GM12878 (cell line): ENCODE measurements at regions not wholly inside any gene's neighbourhood (a gene's known extent, or its start where the extent isn't known, plus 50 kb on each side); places are given as distances from the start of the nearest gene placed in this dataset.

Source experiments
- ATAC-seq: fragments of 200-7000 bp; cut with Tn5 transposase; 3 replicates; pipeline ENCODE4 v1.9.1; 2020; ENCODE audit warnings: mild to moderate bottlenecking, moderate library complexity
- BruUV-seq: library from RNA; stranded (reverse); fragments of 400-500 nt; replicated peaks from 2 replicates; lab custom pipeline; 2021; lab: Mats Ljungman, UMichigan
- CTCF ChIA-PET: fragments of 300-600 bp; sonication (Branson Sonifier 250); formaldehyde crosslinking; extraction: SDS; loops from one replicate; lab custom pipeline; 2021; ENCODE audit warnings: inconsistent platforms; lab: Yijun Ruan, JAX
- POLR2A ChIA-PET: fragments of 350-600 bp; formaldehyde crosslinking; extraction: SDS; loops from one replicate; lab custom pipeline; 2021; ENCODE audit warnings: inconsistent platforms; lab: Charles Lee
- RAD21 ChIA-PET: fragments of 300-600 bp; sonication (Branson Sonifier 250); formaldehyde crosslinking; loops from one replicate; lab custom pipeline; 2023; ENCODE audit warnings: antibody characterized with exemption; ENCODE audit not compliant: unreplicated experiment; lab: Charles Lee
- SMC1A ChIA-PET: fragments of 300-600 bp; sonication (Branson Sonifier 250); formaldehyde crosslinking; loops from one replicate; lab custom pipeline; 2023; ENCODE audit not compliant: unreplicated experiment, uncharacterized antibody; lab: Charles Lee
- DNase-seq: peaks from one replicate; pipeline ENCODE4 v3.0.0-alpha.2; 2011; ENCODE audit warnings: low read depth, low spot score
- FAIRE-seq: peaks from 3 replicates; lab custom pipeline; 2011; peaks lifted over from hg19 to GRCh38; lab: Jason Lieb, UNC
- H2AFZ ChIP-seq: 2 replicates; pipeline ENCODE4 v1.6.0; 2011; ENCODE audit warnings: low read depth, low read length, control low read depth; ENCODE audit not compliant: control insufficient read depth
- H3K27ac ChIP-seq: 2 replicates; pipeline ENCODE4 v1.5.1; 2011; ENCODE audit warnings: control low read depth; ENCODE audit not compliant: control insufficient read depth, insufficient read depth
- H3K27me3 ChIP-seq, 2 experiments: replicated peaks in 1 of 2; 2 replicates each; pipeline versions ENCODE4 v1.6.0 to v1.6.1; 2011; ENCODE audit warnings: low read length in 1 of 2; ENCODE audit not compliant: control insufficient read depth in 2 of 2, insufficient read depth in 2 of 2
- H3K36me3 ChIP-seq, 2 experiments: 2 replicates each; pipeline ENCODE4 v1.5.1; 2011; ENCODE audit warnings: low read length in 1 of 2; ENCODE audit not compliant: control insufficient read depth in 2 of 2, insufficient read depth in 2 of 2
- H3K4me1 ChIP-seq: 2 replicates; pipeline ENCODE4 v1.6.1; 2011; ENCODE audit warnings: mild to moderate bottlenecking, low read length, moderate library complexity, mixed read lengths; ENCODE audit not compliant: control insufficient read depth, insufficient read depth
- H3K4me2 ChIP-seq: 2 replicates; pipeline ENCODE4 v1.6.0; 2011; ENCODE audit warnings: control low read depth; ENCODE audit not compliant: control insufficient read depth, insufficient read depth
- H3K4me3 ChIP-seq: fragments of 200-600 bp; sonication (generic); 2 replicates; pipeline ENCODE4 v1.5.1; 2016
- H3K79me2 ChIP-seq: 2 replicates; pipeline ENCODE4 v1.6.0; 2011; ENCODE audit warnings: low read length; ENCODE audit not compliant: control insufficient read depth, insufficient read depth
- H3K9ac ChIP-seq: 2 replicates; pipeline ENCODE4 v1.8.0; 2011; ENCODE audit warnings: low read length, control low read depth, mixed read lengths; ENCODE audit not compliant: control insufficient read depth, insufficient read depth
- H3K9me3 ChIP-seq: replicated peaks from 3 replicates; pipeline ENCODE4 v1.5.1; 2011; ENCODE audit warnings: mild to moderate bottlenecking, low read length; ENCODE audit not compliant: control insufficient read depth, insufficient read depth
- H4K20me1 ChIP-seq: 2 replicates; pipeline ENCODE4 v1.6.0; 2011; ENCODE audit not compliant: control insufficient read depth, insufficient read depth
- BMI1 ChIP-seq: fragments of 450-650 bp; IDR thresholded peaks from 2 replicates; pipeline ENCODE4 v1.6.1; 2016; ENCODE audit warnings: mild to moderate bottlenecking, moderate library complexity, borderline replicate concordance
- HDGF ChIP-seq: fragments of 450-650 bp; IDR thresholded peaks from 2 replicates; pipeline ENCODE4 v1.6.1; 2016; ENCODE audit warnings: antibody characterized with exemption
- RELB ChIP-seq: fragments of 450-650 bp; IDR thresholded peaks from 2 replicates; pipeline ENCODE4 v1.6.1; 2017; ENCODE audit warnings: low read depth, mild to moderate bottlenecking, moderate library complexity
- in situ Hi-C: fragments of 300-500 bp; cut with MboI; formaldehyde crosslinking; loops from 9 replicates; pipeline ENCODE4 v1.14.3; 2018; ENCODE audit warnings: mixed read lengths
- intact Hi-C: fragments of 100-400 bp; cut with micrococcal nuclease; formaldehyde crosslinking; loops from one replicate; pipeline ENCODE4 v1.14.2; 2022; ENCODE audit not compliant: unreplicated experiment

GRCh38 chr11:23063276-23063675 is 203.0 kb upstream of the CCDC179 start:
- in situ Hi-C loops, result no loop called here

More at GRCh38 chr11:23063276-23063675, 203.0 kb upstream of the CCDC179 start:
- H2AFZ ChIP-seq, result no peak overlapping the region
- ChIA-PET RAD21 (no interaction called here), CTCF (interaction anchor here (1.2 kb wide), 1 partner anchor 49 kb away, joined by 4 read pairs; no protein-coding TSS in a partner anchor), SMC1A (interaction anchor here (1.3 kb wide), 1 partner anchor 9 kb away, joined by 4 read pairs; no protein-coding TSS in a partner anchor), POLR2A (no interaction called here)
- no peaks in the 10 kb centered on the region for H3K4me1 ChIP-seq
- no peaks in the 10 kb centered on the region for H3K27me3 ChIP-seq
- no peak for TF ChIP-seq RELB
- TF ChIP-seq BMI1, result no peak
- TF ChIP-seq HDGF, result no peak
- ATAC-seq (no peak), FAIRE-seq (no peak), DNase-seq (no peak)
- intact Hi-C loops, result no loop called here
- no peak overlapping the region for H3K9ac ChIP-seq
- H3K4me2 ChIP-seq, result no peak overlapping the region
- no TSS peak for BruUV-seq
- H4K20me1 ChIP-seq, result no peaks in the 10 kb centered on the region
- no peak overlapping the region for H3K27ac ChIP-seq
- H3K4me3 ChIP-seq, result no peak overlapping the region
- no peaks in the 10 kb centered on the region for H3K79me2 ChIP-seq
- H3K36me3 ChIP-seq, result no peaks in the 10 kb centered on the region
- no peaks in the 10 kb centered on the region for H3K9me3 ChIP-seq
